Tibial nerve (tissue), 4 donors: ENCODE measurements at regions not wholly inside any gene's neighbourhood (a gene's known extent, or its start where the extent isn't known, plus 50 kb on each side); places are given as distances from the start of the nearest gene placed in this dataset.

ENCODE experiments used
- EP300 ChIP-seq, 2 donors: sonication (generic); formaldehyde crosslinking; IDR thresholded peaks; one replicate each; pipeline ENCODE4 v1.6.1; 2017; ENCODE audit warnings: antibody characterized with exemption in 2 of 2, mild to moderate bottlenecking in 1 of 2
- POLR2A ChIP-seq, 2 donors: fragments of 450-650 bp; IDR thresholded peaks; one replicate each; pipeline ENCODE4 v1.6.1; 2017; ENCODE audit warnings: antibody characterized with exemption in 2 of 2, mild to moderate bottlenecking in 2 of 2, moderate library complexity in 2 of 2
- TF ChIP-seq, protein P1 (sequence below), 5 experiments: fragments of 200-600 bp in 3 of 5; fragments of 450-650 bp in 2 of 5; sonication (generic) in 3 of 5; IDR thresholded peaks; one replicate each; pipeline ENCODE4 v1.5.1; 2016 to 2019; ENCODE audit warnings: antibody characterized with exemption in 5 of 5, mild to moderate bottlenecking in 3 of 5, moderate library complexity in 2 of 5

- no peak for TF ChIP-seq POLR2A (IDR thresholded peaks at IDR 0.05)
- TF ChIP-seq, protein P1, sequence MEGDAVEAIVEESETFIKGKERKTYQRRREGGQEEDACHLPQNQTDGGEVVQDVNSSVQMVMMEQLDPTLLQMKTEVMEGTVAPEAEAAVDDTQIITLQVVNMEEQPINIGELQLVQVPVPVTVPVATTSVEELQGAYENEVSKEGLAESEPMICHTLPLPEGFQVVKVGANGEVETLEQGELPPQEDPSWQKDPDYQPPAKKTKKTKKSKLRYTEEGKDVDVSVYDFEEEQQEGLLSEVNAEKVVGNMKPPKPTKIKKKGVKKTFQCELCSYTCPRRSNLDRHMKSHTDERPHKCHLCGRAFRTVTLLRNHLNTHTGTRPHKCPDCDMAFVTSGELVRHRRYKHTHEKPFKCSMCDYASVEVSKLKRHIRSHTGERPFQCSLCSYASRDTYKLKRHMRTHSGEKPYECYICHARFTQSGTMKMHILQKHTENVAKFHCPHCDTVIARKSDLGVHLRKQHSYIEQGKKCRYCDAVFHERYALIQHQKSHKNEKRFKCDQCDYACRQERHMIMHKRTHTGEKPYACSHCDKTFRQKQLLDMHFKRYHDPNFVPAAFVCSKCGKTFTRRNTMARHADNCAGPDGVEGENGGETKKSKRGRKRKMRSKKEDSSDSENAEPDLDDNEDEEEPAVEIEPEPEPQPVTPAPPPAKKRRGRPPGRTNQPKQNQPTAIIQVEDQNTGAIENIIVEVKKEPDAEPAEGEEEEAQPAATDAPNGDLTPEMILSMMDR (IDR thresholded peaks at IDR 0.05): no peak
- TF ChIP-seq EP300 (IDR thresholded peaks at IDR 0.05): no peak
These were observed 91.8 kb upstream of the TBCA start for GRCh38 chr5:77867914-77868313.
